Lower leg skin (tissue), 4 donors: ENCODE measurements at regions not wholly inside any gene's neighbourhood (a gene's known extent, or its start where the extent isn't known, plus 50 kb on each side); places are given as distances from the start of the nearest gene placed in this dataset.

Experiments used
- DNase-seq, 2 donors: peaks; one replicate each; pipeline ENCODE4 v3.0.0-alpha.2; 2019; ENCODE audit warnings: low spot score in 2 of 2
- H3K4me3 ChIP-seq: fragments of 200-600 bp; sonication (generic); 2 replicates; pipeline ENCODE4 v1.5.1; 2017; ENCODE audit warnings: mild to moderate bottlenecking, low read depth; ENCODE audit not compliant: poor library complexity, severe bottlenecking
- CTCF ChIP-seq, 3 donors: fragments of 450-650 bp; IDR thresholded peaks; one replicate each; pipeline ENCODE4 v1.5.1; 2016; ENCODE audit warnings: antibody characterized with exemption in 3 of 3, mild to moderate bottlenecking in 3 of 3, moderate library complexity in 2 of 3
- POLR2A ChIP-seq, 2 donors: fragments of 450-650 bp; IDR thresholded peaks; one replicate each; pipeline ENCODE4 v1.6.1; 2016 to 2017; ENCODE audit warnings: antibody characterized with exemption in 2 of 2, mild to moderate bottlenecking in 1 of 2, moderate library complexity in 1 of 2
- WGBS, 2 donors: methylation state at CpG; one replicate each; pipeline ENCODE4 v1.1.5; 2018; 5-methylcytosine and 5-hydroxymethylcytosine counted together
- intact Hi-C: fragments of 100-400 bp; cut with DNase I; formaldehyde crosslinking; loops from one replicate; pipeline ENCODE4 v1.15.0; 2023; ENCODE audit warnings: low total_unique reads

GRCh38 chr1:193412748-193413147, 226.3 kb upstream of the B3GALT2 start:
- H3K4me3 ChIP-seq: no peak overlapping the region
- TF ChIP-seq POLR2A (IDR thresholded peaks at IDR 0.05): no peak
- no peak for TF ChIP-seq CTCF (IDR thresholded peaks at IDR 0.05)
- 88 to 96% methylated on average over 1 of the region's 1 CpG for WGBS, 2 donors
- DNase-seq: no peak
- intact Hi-C loops: no loop called here

- H3K4me3 ChIP-seq: no peak overlapping the region
- DNase-seq: no peak
- TF ChIP-seq POLR2A (IDR thresholded peaks at IDR 0.05): no peak
- TF ChIP-seq CTCF (IDR thresholded peaks at IDR 0.05): no peak
- intact Hi-C loops: no loop called here
- 52 to 60% methylated on average over 5 of the region's 5 CpGs for WGBS, 2 donors
Measured at GRCh38 chr1:193411714-193412113, 225.3 kb upstream of the B3GALT2 start.

- no peak for TF ChIP-seq CTCF (IDR thresholded peaks at IDR 0.05)
- no peak for TF ChIP-seq POLR2A (IDR thresholded peaks at IDR 0.05)
- intact Hi-C loops: no loop called here
- DNase-seq: no peak
- no peak overlapping the region for H3K4me3 ChIP-seq
- 75 to 80% methylated on average over 2 of the region's 2 CpGs for WGBS, 2 donors
Measured at GRCh38 chr1:193411215-193411614, 224.8 kb upstream of the B3GALT2 start.

- intact Hi-C loops: no loop called here
- H3K4me3 ChIP-seq: no peak overlapping the region
- 26 to 32% methylated on average over 9 of the region's 9 CpGs for WGBS, 2 donors
- peak; percentile 21 to 86 for DNase-seq
- no peak for TF ChIP-seq CTCF (IDR thresholded peaks at IDR 0.05)
- TF ChIP-seq POLR2A (IDR thresholded peaks at IDR 0.05): no peak
Measured at GRCh38 chr1:193408782-193409293, 222.4 kb upstream of the B3GALT2 start.

- TF ChIP-seq POLR2A (IDR thresholded peaks at IDR 0.05): no peak
- no peak overlapping the region for H3K4me3 ChIP-seq
- WGBS, 2 donors: 2 to 3% methylated on average over 4 of the region's 4 CpGs
- intact Hi-C loops: no loop called here
- DNase-seq: no peak
Measured at GRCh38 chr1:193406901-193407300, 220.5 kb upstream of the B3GALT2 start.

- intact Hi-C loops: no loop called here
- 91 to 97% methylated on average over 2 of the region's 2 CpGs for WGBS, 2 donors
- TF ChIP-seq CTCF (IDR thresholded peaks at IDR 0.05): no peak
- TF ChIP-seq POLR2A (IDR thresholded peaks at IDR 0.05): no peak
- H3K4me3 ChIP-seq: no peak overlapping the region
- no peak for DNase-seq
Measured at GRCh38 chr1:193404236-193404635, 217.8 kb upstream of the B3GALT2 start.
